ENCODE measurements at regions not wholly inside any gene's neighbourhood (a gene's known extent, or its start where the extent isn't known, plus 50 kb on each side); places are given as distances from the start of the nearest gene placed in this dataset.
"Not testable (repeated sequence)": the region's sequence is repeated elsewhere in the genome, so short reads cannot be mapped to it uniquely, and the experiment has no call there.

- DNase-seq = no peak
Measured at GRCh38 chr3:86793786-86794185, 197.2 kb downstream of the VGLL3 start.

- no peak for DNase-seq
Measured at GRCh38 chr3:86792316-86792715, 198.6 kb downstream of the VGLL3 start.

GRCh38 chr3:86790884-86791549 lies 199.9 kb downstream of the VGLL3 start:
- no peak for DNase-seq

DNA sequence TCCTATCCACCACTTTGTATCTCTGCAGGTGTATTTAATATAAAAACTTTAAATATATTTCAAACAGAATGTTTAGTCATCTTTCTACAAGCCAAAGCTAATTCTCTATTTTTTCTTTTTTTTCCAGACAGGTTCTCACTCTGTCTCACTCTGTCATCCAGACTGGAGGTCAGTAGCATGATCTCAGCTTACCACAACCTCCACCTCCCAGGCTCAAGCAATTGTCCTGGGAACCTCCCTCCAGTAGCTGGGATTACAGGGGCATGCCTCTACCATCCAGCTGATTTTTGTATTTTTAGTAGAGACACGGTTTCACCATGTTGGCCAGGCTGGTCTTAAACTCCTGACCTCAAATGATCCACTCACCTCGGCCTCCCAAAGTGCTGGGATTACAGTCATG lies 202.6 kb downstream of the VGLL3 start:
- no peak for DNase-seq

- no peak for DNase-seq
Measured at GRCh38 chr3:86787091-86787490, 203.9 kb downstream of the VGLL3 start.

- DNase-seq = no peak
Measured at GRCh38 chr3:86785386-86785785, 205.6 kb downstream of the VGLL3 start.

GRCh38 chr3:86782866-86783265 lies 208.1 kb downstream of the VGLL3 start:
- DNase-seq = no peak

- DNase-seq = no peak
Measured at GRCh38 chr3:86782286-86782685, 208.7 kb downstream of the VGLL3 start.

GRCh38 chr3:86774082-86774691 lies 216.8 kb downstream of the VGLL3 start:
- DNase-seq = no peak

GRCh38 chr3:86772699-86773098 lies 218.2 kb downstream of the VGLL3 start:
- no peak for DNase-seq

GRCh38 chr3:86771741-86772512 lies 219.0 kb downstream of the VGLL3 start:
- DNase-seq = no peak

- DNase-seq = no peak
Measured at GRCh38 chr3:86766331-86766730, 224.6 kb downstream of the VGLL3 start.

DNA sequence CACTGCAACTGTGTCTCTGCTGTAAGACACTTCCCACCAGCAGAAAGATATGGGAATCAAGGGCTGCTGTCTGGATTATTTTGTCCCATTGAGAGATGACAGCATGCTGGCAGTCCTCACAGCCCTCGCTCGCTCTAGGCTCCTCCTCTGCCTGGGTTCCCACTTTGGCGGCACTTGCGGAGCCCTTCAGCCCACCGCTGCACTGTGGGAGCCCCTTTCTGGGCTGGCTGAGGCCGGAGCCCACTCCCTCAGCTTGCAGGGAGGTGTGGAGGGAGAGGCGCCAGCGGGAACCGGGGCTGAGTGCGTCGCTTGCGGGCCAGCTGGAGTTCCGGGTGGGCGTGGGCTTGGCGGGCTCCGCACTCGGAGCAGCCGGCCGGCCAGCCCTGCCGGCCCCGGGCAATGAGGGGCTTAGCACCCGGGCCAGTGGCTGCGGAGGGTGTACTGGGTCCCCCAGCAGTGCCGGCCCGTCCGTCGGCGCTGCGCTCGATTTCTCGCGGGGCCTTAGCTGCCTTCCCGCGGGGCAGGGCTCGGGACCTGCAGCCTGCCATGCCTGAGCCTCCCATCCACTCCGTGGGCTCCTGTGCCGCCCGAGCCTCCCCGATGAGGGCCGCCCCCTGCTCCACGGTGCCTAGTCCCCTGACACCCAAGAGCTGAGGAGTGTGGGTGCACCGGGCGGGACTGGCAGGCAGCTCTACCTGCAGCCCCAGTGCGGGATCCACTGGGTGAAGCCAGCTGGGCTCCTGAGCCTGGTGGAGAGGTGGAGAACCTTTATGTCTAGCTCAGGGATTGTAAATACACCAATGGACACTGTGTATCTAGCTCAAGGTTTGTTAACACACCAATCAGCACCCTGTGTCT lies 233.4 kb downstream of the VGLL3 start:
- DNase-seq = not testable (repeated sequence)

GRCh38 chr3:86748015-86748414 lies 242.9 kb downstream of the VGLL3 start:
- no peak for DNase-seq

- DNase-seq = peak; percentile 23
Measured at GRCh38 chr3:86744051-86744450, 246.9 kb downstream of the VGLL3 start.

DNA sequence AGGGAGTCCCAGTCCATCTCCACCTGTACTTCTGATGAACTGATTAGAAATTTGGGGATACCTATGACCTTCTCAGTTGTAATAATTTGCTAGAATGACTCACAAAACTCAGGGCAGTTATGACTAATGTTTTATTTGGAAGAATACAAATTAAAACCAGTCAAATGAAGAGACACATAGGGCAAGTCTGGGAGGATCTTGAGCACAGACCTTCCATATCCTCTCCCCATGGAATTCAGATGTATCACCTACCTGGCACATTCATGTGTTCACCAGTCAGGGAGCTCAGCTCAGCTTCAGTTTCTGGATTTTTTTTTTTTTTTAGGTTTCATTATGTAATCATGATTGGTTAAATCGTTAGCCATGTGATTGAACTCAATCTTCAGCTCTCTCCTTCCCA lies 247.7 kb downstream of the VGLL3 start:
- DNase-seq = no peak

- no peak for DNase-seq
Measured at GRCh38 chr3:86740751-86741150, 250.2 kb downstream of the VGLL3 start.

DNA sequence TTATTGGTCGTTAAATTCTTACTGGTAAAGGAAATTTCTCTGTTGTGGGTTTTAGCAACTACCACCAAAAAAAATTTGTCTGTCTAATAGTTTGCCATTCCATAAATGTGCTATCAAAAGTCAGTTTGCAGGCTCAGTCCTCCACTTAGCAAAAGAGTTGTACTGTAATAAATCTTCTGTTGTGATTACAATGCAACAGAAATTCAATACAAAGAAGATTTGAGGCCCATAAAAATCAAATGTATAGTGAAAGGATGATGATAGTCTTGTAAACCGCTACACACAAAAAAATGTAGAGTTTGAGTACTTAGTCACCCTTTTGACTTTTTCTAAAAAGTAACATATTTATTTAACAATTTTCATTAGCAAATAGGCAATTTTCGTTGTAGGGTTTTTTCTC lies 251.7 kb downstream of the VGLL3 start:
- no peak for DNase-seq

GRCh38 chr3:86738684-86739083 lies 252.3 kb downstream of the VGLL3 start:
- no peak for DNase-seq

- no peak for DNase-seq
Measured at GRCh38 chr3:86737517-86737916, 253.4 kb downstream of the VGLL3 start.

- DNase-seq = no peak
Measured at GRCh38 chr3:86733257-86733656, 257.7 kb downstream of the VGLL3 start.

DNA sequence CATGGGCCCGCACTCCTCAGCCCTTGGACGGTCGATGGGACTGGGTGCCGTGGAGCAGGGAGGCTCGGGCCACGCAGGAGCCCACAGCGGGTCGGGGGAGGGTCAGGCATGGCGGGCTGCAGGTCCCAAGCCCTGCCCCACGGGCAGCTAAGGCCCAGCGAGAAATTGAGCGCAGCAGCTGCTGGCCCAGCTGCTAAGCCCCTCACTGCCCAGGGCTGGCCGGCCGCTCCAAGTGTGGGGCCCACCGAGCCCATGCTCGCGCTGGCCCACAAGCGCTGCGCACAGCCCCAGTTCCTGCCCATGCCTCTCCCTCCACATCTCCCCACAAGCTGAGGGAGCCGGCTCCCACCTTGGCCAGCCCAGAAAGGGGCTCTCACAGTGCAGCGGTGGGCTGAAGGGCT lies 259.4 kb downstream of the VGLL3 start:
- DNase-seq = no peak

- DNase-seq = no peak
Measured at GRCh38 chr3:86723433-86723832, 267.5 kb downstream of the VGLL3 start.
